NCI-H460 (cell line): ENCODE measurements at regions not wholly inside any gene's neighbourhood (a gene's known extent, or its start where the extent isn't known, plus 50 kb on each side); places are given as distances from the start of the nearest gene placed in this dataset.
A peak's percentile ranks its signal among the peaks of the same experiment; 100 is the strongest.

Experiments used
- DNase-seq: peaks from one replicate; pipeline ENCODE4 v3.0.0-alpha.2; 2016; ENCODE audit warnings: low read depth; ENCODE audit errors: extremely low read depth

DNA sequence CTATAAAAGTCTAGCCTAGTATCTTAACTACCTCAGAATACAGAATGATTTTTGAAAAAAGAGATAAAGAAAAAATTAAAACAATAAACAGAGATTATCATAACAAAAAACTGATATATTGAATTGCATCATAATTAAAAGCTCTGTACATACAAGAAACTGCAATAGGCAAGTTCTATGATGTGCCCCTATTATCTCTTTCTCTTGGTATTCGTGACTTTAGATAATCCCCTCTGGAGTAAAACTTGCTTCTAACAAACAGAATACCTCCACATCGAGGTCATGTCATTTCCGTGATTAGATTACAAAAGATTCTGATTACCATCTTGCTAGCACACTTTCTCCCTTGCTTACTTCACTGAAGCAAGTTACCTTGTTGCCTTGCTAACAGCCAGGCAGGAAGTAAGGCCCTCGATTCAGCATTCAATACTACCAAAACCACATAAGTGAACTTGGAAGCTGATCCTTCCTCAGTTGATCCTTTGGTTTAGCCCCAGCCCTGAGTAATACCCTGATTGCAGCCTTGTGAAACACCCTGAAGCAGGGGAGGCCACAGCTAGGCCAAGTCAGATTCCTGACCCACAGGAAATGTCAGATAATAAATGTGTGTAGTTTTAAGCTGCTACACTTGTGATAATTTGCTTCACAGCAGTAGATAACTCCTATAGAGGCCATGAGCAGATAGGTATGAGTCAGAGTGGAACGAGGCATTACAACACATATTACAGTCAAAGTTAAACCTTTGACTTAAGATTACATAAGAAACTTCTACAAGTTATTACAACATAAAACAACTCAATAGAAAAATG, 53.7 kb upstream of the TMX4 start:
- peak; percentile 91 for DNase-seq

- DNase-seq, result peak; percentile 93
Measured at GRCh38 chr20:8074931-8075330, 55.4 kb upstream of the TMX4 start.

DNA sequence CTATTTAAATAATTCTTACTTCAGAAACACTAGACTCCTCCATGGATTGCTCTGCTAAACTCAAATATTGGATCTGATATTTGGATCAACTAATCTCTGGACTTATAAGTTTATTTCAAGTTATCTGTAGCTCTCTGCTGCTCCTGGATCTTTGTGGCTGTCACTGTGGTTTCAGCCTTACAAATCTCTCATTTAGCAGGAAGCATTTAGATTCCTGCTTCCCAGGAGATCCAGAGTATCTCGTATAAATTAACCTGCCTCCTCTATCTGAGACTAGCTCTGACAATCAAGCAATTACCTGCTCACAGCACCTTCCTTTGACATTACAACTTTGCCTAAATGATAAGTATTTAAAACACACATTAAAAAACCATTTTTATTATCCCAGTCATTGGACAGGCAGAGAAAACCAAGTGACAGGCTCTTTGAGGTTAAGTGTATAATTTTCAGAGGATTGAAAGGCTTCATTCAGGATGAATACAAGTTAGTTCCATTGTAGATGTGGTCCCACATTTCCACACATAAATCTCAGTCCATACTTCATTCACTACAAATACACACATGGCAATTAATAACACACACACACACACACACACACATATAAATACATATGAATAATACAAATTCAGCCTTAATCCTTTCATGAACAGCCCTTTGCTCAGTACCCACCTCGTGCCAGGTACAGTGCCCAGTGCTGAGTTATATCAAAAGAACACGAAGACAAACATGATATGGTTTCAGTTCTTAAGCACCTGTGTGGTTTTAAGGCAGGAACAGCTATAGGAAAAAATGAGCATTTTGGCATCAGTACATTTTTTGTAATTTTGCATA, 55.5 kb upstream of the PLCB1 start:
- DNase-seq, result no peak

DNA sequence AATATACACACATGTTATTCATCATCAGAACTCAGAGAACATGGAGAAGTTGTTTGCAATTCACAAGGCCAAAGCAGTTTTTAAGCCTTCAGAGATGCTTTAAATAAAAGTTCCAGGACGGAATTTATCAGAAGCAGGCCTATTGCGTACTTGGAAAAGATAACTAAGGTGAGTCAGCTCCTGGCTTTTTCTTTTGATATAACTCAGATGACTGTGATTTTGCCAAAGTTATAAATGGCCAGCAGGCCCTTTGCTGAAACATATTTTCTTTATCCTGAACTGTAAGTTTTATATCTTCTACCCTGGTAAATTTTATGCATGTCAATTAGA, 55.0 kb upstream of the PLCB1 start:
- no peak for DNase-seq

DNA sequence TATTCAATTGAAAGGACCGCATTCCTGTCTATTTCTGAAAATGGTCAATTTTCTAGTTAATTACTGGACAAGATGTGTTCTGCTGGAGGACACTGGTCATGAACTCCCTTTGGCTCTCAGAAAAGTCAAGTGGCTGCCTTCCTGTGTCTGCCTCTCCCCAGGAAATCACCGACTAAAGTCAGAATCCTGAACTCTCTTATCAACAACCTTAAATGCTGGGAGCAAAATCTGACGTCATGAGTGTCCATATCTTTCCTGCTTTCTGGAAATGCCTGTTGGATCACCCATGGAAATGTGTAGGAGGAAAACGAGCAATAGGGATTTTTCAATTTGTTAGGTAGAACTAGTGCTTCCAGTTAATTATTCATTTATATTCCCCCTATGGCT, 53.5 kb upstream of the PLCB1 start:
- DNase-seq, result no peak

DNA sequence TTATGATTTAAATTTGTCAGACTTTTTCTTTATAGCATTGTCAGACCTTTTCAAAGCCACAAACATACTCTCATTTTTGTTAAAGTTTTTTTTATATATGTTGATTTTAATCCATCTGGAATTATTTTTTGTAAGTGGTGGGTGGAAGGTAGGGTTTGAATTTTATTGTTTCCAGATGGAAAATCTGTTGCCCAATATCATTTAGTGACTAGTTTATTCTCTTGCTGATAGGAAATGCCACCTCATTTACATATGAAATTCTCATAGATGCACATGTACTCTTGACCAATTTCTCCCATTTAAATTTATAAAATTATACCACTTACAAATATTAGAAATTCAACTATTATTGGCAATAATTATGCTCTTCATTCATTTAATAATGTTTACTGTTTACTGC, 52.1 kb upstream of the PLCB1 start:
- no peak for DNase-seq

- no peak for DNase-seq
Measured at GRCh38 chr20:8082025-8082424, 50.0 kb upstream of the PLCB1 start.
